Activated T-helper 2 cell treated with anti-CD3 and anti-CD28 coated beads, Interferon-gamma antibody, Interleukin-2, Interleukin-4, amounts not matched to agents 10 μg/mL and 5 μg/mL and 100 μg/mL, durations not matched to agents 14 hours and 24 hours and 36 hours (primary cell): ENCODE measurements at regions not wholly inside any gene's neighbourhood (a gene's known extent, or its start where the extent isn't known, plus 50 kb on each side); places are given as distances from the start of the nearest gene placed in this dataset.

ENCODE experiments used
- DNase-seq: peaks from one replicate; pipeline ENCODE4 v3.0.0; 2021; ENCODE audit warnings: low spot score
- H3K27ac Mint-ChIP-seq: one replicate; pipeline ENCODE4 v1.8.0; 2021; ENCODE audit warnings: mixed read lengths
- H3K27me3 Mint-ChIP-seq: one replicate; pipeline ENCODE4 v1.8.0; 2021; ENCODE audit warnings: low read depth, mixed read lengths
- H3K36me3 Mint-ChIP-seq: one replicate; pipeline ENCODE4 v1.8.0; 2021; ENCODE audit warnings: low read depth, mixed read lengths
- H3K4me1 Mint-ChIP-seq: one replicate; pipeline ENCODE4 v1.8.0; 2021; ENCODE audit warnings: low read depth, mixed read lengths
- H3K4me3 Mint-ChIP-seq: one replicate; pipeline ENCODE4 v1.8.0; 2021; ENCODE audit warnings: low read depth, mild to moderate bottlenecking, moderate library complexity, mixed read lengths
- H3K9me3 Mint-ChIP-seq: one replicate; pipeline ENCODE4 v1.8.0; 2021; ENCODE audit warnings: mixed read lengths
- intact Hi-C: fragments of 100-400 bp; cut with micrococcal nuclease; formaldehyde crosslinking; loops from one replicate; pipeline ENCODE4 v1.15.1; 2023

DNA sequence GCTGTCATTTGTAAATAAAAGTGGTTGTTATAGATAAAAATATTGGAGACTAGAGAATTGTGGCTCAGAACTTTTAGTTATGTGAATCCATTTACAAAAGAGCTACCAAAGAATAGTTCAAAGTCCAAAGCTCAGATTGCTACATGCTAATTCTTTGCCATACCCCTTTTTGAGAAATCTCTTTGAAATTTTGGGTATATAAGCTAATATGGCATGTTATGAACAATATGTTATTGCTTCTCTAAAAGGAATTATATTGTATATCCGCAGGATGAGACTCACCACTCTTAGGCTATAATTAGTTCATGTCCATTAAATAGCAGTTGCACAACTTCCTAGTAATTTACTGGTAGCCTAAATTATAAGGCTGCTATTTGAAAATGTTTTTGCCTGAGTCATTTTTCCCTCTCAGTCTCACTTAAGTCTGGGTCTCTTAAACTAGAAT, 178.0 kb downstream of the ZNF281 start:
- H3K9me3 Mint-ChIP-seq = no peaks in the 10 kb centered on the region
- H3K27ac Mint-ChIP-seq = no peak overlapping the region
- no peak overlapping the region for H3K4me3 Mint-ChIP-seq
- peaks cover 41% of the 10 kb centered on the region for H3K27me3 Mint-ChIP-seq
- H3K36me3 Mint-ChIP-seq = no peaks in the 10 kb centered on the region
- intact Hi-C loops = no loop called here
- peaks cover 2% of the 10 kb centered on the region for H3K4me1 Mint-ChIP-seq
- no peak for DNase-seq

DNA sequence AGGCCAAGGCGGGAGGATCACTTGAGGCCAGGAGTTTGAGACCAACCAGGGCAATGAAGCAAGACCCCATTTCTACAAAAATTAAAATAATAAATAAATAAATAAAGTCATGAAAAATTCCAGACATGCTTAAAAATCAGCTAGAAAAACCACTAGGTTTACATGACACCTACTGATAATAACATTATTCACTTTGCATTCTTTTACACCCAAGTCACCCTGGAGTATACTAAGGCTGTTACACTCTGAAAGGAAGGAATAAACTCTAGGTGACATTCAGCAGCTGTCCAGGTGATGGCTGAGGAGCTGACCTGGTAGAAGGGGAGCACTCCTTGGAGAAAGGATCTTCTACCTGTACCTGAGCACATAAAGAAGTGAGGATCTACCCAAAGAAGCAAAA, 179.2 kb downstream of the ZNF281 start:
- Mint-ChIP-seq H3K4me3 (no peak overlapping the region), H3K27ac (no peak overlapping the region), H3K27me3 (peaks cover 35% of the 10 kb centered on the region), H3K4me1 (peaks cover 10% of the 10 kb centered on the region), H3K9me3 (no peaks in the 10 kb centered on the region), H3K36me3 (no peaks in the 10 kb centered on the region)
- intact Hi-C loops = no loop called here
- DNase-seq = no peak

DNA sequence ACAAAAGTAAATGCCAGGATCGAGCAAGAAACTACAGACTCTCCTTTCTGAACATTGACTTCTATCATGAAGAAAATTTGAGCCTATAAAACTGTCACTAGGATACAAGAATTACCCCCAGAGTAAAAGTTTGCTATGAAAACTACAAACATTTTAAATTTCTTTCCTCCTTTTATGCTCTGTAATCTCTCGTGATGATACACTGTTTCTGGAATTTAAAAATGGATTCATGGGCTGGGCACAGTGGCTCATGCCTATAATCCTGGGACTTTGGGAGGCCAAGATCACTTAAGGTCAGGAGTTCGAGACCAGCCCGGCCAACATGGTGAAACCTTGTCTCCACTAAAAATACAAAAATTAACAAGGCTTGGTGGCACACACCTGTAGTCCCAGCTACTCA, 181.3 kb downstream of the ZNF281 start:
- Mint-ChIP-seq H3K4me1 (peaks cover 10% of the 10 kb centered on the region), H3K27me3 (peaks cover 31% of the 10 kb centered on the region), H3K9me3 (no peaks in the 10 kb centered on the region), H3K4me3 (no peak overlapping the region), H3K36me3 (no peaks in the 10 kb centered on the region), H3K27ac (no peak overlapping the region)
- no peak for DNase-seq
- intact Hi-C loops = no loop called here

DNA sequence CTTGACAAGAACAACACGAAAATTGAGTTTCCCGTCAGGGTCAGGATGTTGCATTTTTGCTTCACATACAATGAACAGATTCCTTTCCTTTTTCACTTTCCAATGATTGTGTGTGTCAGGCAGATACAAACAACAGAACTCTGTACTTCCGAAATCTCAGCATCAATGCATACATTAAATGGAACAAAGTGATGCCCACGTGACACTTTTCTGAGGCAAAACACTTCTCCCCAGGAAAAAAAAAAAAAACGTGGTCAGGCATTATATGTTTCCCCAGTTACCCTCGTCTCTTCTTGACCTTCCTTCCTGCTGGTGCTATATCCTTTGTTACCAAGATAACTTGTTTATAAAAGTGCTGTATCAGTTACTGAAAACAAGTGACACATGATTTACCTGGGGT, 181.8 kb downstream of the ZNF281 start:
- H3K27ac Mint-ChIP-seq = no peak overlapping the region
- H3K27me3 Mint-ChIP-seq = peaks cover 31% of the 10 kb centered on the region
- intact Hi-C loops = no loop called here
- no peaks in the 10 kb centered on the region for H3K36me3 Mint-ChIP-seq
- H3K4me1 Mint-ChIP-seq = peaks cover 10% of the 10 kb centered on the region
- H3K9me3 Mint-ChIP-seq = no peaks in the 10 kb centered on the region
- no peak for DNase-seq
- no peak overlapping the region for H3K4me3 Mint-ChIP-seq
